GM19455 (cell line): ENCODE measurements at regions not wholly inside any gene's neighbourhood (a gene's known extent, or its start where the extent isn't known, plus 50 kb on each side); places are given as distances from the start of the nearest gene placed in this dataset.
"Not testable (repeated sequence)": the region's sequence is repeated elsewhere in the genome, so short reads cannot be mapped to it uniquely, and the experiment has no call there.

Experiments
- ATAC-seq: cut with Tn5 transposase; IDR thresholded peaks from one replicate; pipeline ENCODE4 v1.9.1; 2021; ENCODE audit not compliant: unreplicated experiment

DNA sequence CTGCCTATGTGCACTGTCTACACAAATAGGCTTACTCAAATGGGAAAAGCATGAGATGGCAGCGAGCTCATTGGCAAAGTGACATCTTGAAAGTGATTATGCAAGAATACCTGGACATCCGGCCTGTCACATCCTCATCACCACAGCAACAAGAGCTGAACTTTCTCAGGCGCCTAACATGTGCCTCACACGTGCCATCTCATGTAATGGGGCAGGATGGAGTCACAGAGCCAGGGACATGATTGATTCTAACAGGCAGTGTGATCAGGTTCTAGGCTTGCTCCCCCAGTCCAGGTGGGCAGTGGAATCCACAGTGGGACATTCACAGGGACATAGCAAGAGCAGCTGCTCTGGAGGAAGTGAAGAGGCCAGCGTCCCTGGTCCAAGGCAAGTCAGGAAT is 192.3 kb upstream of the SSTR4 start:
- ATAC-seq = no peak

GRCh38 chr20:22844959-22845358 is 190.2 kb upstream of the SSTR4 start:
- ATAC-seq = no peak

DNA sequence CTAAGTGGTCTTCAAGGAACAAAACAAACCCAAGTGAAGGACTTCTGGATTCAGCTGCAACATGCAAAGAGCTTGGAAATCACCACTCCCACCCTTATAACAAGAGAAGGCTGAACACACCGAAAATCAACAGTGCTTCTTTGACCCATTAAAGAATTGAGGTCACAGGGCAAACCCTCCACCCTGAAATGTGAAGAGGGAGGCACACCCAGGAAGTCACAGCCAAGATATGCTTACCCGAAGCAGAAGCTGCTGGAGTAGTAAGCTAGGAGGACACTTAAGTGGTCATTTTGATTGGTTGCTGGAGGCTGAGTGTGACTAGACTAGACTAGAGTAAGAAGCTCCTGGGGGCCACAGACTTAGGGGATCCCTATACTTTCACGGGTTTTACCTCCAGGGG is 188.2 kb upstream of the SSTR4 start:
- ATAC-seq = no peak

GRCh38 chr20:22848364-22848763 is 186.7 kb upstream of the SSTR4 start:
- ATAC-seq = no peak

DNA sequence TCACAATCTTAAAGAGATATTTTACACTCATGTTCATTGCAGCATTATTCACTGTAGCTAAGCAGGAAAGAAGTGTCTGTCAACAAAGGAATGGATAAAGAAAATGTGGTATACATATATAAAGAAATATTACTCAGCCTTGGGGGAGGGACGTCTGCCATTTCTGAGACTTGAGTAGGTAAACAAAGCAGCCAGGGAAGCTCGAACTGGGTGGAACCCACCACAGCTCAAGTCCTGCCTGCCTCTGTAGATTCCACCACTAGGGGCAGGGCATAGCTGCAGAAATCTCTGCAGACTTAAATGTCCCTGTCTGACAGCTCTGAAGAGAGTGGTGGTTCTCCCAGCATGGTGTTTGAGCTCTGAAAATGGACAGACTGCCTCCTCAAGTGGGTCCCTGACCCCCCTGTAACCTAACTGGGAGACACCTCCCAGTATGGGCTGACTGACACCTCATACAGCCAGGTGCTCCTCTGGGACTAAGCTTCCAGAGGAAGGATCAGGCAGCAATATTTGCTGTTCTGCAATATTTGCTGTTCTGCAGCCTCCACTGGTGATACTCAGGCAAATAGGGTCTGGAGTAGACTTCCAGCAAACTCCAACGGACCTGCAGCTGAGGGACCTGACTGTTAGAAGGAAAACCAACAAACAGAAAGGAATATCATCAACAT is 183.3 kb upstream of the SSTR4 start:
- not testable (repeated sequence) for ATAC-seq

DNA sequence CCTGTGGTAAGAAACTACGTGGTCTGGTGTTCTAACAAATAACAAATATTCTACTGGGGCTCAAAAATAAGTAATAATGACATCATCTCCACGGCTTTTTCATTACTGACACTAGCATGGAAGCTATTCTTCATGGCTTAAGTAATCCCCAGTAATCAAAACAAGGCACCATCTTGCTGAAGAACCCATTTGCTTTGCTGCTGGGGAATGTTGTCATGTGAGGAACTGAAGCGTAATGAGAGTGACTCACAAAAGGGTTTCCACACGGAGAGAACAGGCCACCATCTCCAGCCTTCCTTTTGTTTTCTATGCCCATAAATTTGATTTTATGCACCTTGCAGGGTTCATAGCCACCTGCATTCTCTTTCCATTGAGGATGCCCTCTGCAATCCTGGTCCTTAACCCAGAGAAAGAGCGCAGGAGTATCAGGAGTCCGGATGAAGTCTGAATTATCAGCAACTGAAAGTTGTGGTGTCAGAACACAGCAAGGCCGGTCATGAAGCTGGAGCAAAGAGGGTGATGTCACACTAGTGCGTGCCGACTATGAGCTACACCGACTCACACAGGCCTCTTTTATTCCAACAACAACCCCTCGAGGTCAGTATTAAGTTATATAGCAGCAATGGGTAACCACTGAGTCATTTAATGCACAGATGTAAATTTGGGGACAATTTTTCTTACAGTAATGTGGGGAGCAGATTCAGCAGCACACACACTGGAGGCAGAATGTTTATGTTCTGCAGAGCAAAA is 173.7 kb upstream of the SSTR4 start:
- ATAC-seq = no peak

DNA sequence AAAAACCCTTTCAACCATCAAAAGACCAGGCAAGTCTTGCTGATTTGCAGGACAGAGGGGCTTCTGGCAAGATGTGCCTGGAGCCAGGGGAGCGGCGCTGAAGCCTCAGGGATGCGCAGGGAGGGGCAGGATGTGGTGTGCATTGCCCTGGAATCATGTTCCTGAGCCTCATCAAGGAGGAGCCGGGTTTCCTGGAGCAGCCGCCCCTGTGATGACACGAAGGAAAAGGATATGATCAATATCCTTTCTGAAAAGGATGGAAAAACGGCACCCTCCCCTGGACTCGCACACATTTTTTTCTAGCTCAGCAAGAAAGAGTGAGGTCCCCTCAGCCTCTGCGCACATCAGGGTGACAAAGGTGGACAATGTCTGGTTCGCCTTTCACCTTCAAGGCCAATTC is 173.1 kb upstream of the SSTR4 start:
- no peak for ATAC-seq

GRCh38 chr20:22862671-22863230 is 172.4 kb upstream of the SSTR4 start:
- no peak for ATAC-seq

- ATAC-seq = no peak
These were observed 171.3 kb upstream of the SSTR4 start for GRCh38 chr20:22863826-22864225.

DNA sequence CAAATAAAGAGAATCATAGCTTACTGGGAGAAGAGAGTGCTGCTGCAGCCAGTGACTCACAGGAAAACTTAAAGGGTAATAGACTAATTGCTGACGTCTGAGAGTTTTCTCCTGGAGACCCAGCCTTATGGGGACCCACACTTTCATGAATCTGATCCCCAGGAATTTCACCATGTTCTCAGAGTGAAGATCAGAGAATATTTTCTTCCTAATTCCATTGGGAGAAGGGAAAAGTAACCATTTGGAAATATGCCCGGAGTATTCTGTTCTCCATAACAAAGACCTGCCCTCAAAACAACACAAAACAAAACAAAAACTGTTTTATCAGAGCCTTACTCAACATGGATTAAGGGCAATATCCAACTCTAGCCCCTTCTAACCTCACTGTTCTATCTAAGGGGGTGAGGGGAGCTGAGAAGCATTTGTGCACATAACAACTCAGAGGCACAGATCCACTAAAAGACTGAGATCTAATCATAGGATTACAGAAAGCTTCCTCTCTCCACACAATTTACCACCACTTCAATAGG is 168.2 kb upstream of the SSTR4 start:
- ATAC-seq = no peak

- ATAC-seq = no peak
These were observed 156.9 kb upstream of the SSTR4 start for GRCh38 chr20:22878166-22878565.

- no peak for ATAC-seq
These were observed 154.8 kb upstream of the SSTR4 start for GRCh38 chr20:22880277-22880676.

GRCh38 chr20:22887796-22888195 is 147.3 kb upstream of the SSTR4 start:
- no peak for ATAC-seq

DNA sequence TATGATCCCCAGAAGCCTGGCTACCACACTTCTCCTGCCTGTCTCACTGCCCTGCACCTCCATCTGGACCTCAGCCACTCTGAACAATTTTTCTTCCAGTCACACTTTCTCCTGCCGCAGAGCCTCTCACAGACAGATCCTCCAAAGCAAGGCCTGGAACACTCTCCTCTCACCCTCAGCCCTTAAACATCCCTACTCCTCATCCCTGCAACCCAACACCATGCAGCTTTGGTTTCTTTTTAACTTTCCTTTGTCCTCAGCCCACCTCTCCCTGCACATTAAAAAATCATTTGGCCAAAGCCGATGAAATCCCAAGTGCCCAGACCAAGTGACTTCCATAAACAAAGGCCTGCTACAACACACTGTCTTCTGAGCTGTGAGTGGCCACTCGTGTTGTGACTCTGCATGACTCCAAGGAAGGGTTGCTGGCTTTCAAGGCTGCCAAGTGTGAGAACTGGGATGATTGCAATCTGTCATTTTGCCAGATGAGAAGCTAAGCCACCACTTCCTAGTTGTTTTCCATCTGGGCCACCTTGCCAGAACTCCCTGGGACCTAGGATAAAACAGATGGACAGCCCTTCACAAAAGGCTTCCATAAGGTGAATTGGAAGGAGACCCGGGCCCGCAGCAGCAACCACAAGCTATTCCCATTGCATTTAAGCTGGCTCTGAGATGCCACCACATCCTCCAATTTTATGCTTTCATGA is 144.4 kb upstream of the SSTR4 start:
- ATAC-seq = no peak

- ATAC-seq = no peak
These were observed 133.9 kb upstream of the SSTR4 start for GRCh38 chr20:22901164-22901563.

DNA sequence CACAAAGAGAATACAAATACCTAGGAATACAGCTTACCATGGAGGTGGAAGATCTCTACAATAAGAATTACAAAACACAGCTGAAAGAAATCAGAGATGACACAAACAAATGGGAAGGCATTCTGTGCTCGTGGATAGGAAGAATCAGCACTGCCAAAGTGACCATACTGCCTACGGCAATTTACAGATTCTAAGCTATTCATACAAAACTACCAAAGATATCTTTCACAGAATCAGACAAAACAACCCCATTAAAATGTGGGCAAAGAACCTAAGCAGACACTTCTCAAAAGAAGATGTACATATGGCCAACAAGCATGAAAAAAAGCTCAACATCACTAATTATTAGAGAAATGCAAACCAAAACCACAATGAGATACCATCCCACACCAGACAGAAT is 133.2 kb upstream of the SSTR4 start:
- ATAC-seq = no peak

DNA sequence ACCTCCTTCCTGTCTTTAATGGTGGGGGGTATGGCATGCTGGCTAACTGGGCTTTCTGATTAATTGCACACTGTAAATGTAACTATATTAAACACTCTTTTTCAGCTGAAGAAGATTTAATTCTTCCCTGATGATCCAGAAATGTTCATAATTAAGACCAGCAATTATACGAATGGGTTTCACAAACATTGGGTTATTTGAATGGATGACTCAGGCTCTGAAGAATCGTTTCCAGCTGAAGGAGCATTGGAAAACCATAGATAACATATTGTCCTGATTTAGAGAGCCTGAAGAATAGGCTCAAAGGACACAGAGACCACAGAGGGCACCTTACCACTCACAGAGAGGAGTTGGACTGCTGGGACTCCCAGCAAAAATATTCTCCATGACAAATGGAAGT is 130.7 kb upstream of the SSTR4 start:
- no peak for ATAC-seq

- ATAC-seq = no peak
These were observed 130.2 kb upstream of the SSTR4 start for GRCh38 chr20:22904905-22905304.

DNA sequence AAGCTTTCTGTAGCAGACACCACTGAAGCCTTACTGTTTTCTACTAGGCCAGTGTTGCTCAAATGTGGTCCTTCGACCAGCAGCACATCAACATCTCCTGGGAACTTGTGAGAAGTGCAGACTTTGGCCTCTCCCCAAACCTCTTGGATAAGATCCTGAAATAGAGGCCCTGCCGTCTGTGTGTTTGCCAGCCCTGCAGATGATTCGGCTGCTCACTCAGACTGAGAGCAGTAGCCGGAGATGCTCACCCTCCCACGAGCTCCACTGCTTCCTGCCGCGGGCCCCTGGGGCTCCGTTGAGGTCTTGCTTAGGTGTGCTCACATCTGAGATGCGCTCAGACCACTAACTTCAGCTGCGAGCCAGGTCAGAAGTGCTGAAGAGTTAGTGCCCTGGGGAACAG is 129.5 kb upstream of the SSTR4 start:
- no peak for ATAC-seq

DNA sequence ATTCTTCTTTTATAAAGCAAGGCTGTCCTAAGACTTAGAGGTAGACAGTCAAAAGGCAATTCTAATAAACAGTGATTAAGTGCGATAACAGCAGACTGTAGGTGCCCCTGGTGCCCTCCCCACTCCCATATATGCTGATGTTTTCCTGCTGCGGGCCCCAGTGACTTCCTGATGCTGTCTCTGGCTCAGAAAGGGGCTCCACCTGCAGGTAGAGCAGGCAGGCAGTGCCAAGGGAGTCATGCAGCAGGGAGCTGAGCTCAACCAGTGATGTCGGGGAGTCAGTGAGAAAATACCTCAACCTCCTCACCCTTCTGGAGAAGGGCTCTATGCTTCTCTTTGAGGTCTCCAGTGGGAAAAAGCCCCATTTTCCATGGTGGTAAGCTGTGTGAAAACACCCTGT is 126.7 kb upstream of the SSTR4 start:
- no peak for ATAC-seq

DNA sequence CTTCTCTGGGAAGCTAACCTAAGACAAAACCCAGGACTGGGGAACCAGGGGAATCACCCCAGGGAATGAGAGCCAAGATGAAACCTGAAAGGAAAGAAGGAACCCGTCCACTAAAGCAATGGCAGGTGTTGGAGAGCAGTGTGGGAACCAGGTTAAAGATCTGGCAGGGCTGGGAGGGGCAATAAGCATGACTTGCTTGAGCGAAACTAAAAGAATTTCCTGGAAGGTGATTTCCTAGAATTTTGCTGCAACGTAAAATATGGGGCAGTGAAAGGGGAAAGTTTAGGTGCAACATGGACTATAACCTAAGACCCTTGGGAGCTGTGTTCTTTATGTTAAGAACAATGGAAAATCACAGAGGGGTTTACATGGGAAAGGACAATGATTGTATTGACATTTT is 126.2 kb upstream of the SSTR4 start:
- no peak for ATAC-seq

- no peak for ATAC-seq
These were observed 125.7 kb upstream of the SSTR4 start for GRCh38 chr20:22909436-22909835.
